ENCODE measurements at regions not wholly inside any gene's neighbourhood (a gene's known extent, or its start where the extent isn't known, plus 50 kb on each side); places are given as distances from the start of the nearest gene placed in this dataset.
A peak's percentile ranks its signal among the peaks of the same experiment; 100 is the strongest.
"Not testable (repeated sequence)": the region's sequence is repeated elsewhere in the genome, so short reads cannot be mapped to it uniquely, and the experiment has no call there.

- Histone ChIP-seq H3K27ac (ENCODE audit: low read length) (no peak overlapping the region), H3K9ac (ENCODE audit: low read length) (no peak overlapping the region), H2AFZ (ENCODE audit: low read depth, low read length) (no peak overlapping the region), H3K9me3 (ENCODE audit: low read length) (no peaks in the 10 kb centered on the region), H3K4me2 (ENCODE audit: low read length) (no peak overlapping the region), H3K4me3 (ENCODE audit: low read length) (no peak overlapping the region), H3K27me3 (ENCODE audit: insufficient read depth, low read depth, low read length) (no peaks in the 10 kb centered on the region), H3F3A (ENCODE audit: insufficient read depth, low read length, poor library complexity, severe bottlenecking) (no peaks in the 10 kb centered on the region), H3K9me2 (ENCODE audit: insufficient read depth, low read length) (no peaks in the 10 kb centered on the region), H3K79me2 (replicated peaks; ENCODE audit: insufficient read depth, low read length) (no peaks in the 10 kb centered on the region), H3K36me3 (ENCODE audit: insufficient read depth, low read length) (no peaks in the 10 kb centered on the region), H4K20me1 (ENCODE audit: insufficient read depth) (no peaks in the 10 kb centered on the region)
- no peak for TF ChIP-seq TAF1 (IDR thresholded peaks at IDR 0.05; ENCODE audit: low read depth)
- TF ChIP-seq EP300 (conservative IDR thresholded peaks at IDR 0.05; ENCODE audit: poor library complexity, severe bottlenecking), result no peak
- TF ChIP-seq EZH2 (IDR thresholded peaks at IDR 0.05; ENCODE audit: borderline replicate concordance, insufficient read depth, low read length, poor library complexity, severe bottlenecking), result no peak
- no peak for TF ChIP-seq CTCF (IDR thresholded peaks at IDR 0.05; ENCODE audit: poor library complexity, severe bottlenecking)
- no peak for TF ChIP-seq REST (IDR thresholded peaks at IDR 0.05; ENCODE audit: borderline replicate concordance)
- no peak for TF ChIP-seq RAD21 (conservative IDR thresholded peaks at IDR 0.05)
- no peak for TF ChIP-seq SMC3 (conservative IDR thresholded peaks at IDR 0.05; ENCODE audit: poor library complexity)
- no peak for TF ChIP-seq MXI1 (conservative IDR thresholded peaks at IDR 0.05; ENCODE audit: poor library complexity, severe bottlenecking)
- TF ChIP-seq POLR2AphosphoS5 (IDR thresholded peaks at IDR 0.05), result no peak
These were observed 79.2 kb upstream of the NALF2 start for GRCh38 chrX:69424910-69425309.

- no peaks in the 10 kb centered on the region for H3K27me3 ChIP-seq (ENCODE audit: insufficient read depth, low read depth, low read length)
- H3K27ac ChIP-seq (ENCODE audit: low read length), result no peak overlapping the region
- H3K4me2 ChIP-seq (ENCODE audit: low read length), result no peak overlapping the region
- H3K9me2 ChIP-seq (ENCODE audit: insufficient read depth, low read length), result no peaks in the 10 kb centered on the region
- H3K79me2 ChIP-seq (replicated peaks; ENCODE audit: insufficient read depth, low read length), result no peaks in the 10 kb centered on the region
- no peak for TF ChIP-seq EP300 (conservative IDR thresholded peaks at IDR 0.05; ENCODE audit: poor library complexity, severe bottlenecking)
- TF ChIP-seq SMC3 (conservative IDR thresholded peaks at IDR 0.05; ENCODE audit: poor library complexity), result peak; percentile 33
- TF ChIP-seq MXI1 (conservative IDR thresholded peaks at IDR 0.05; ENCODE audit: poor library complexity, severe bottlenecking), result no peak
- no peak for TF ChIP-seq TAF1 (IDR thresholded peaks at IDR 0.05; ENCODE audit: low read depth)
- TF ChIP-seq EZH2 (IDR thresholded peaks at IDR 0.05; ENCODE audit: borderline replicate concordance, insufficient read depth, low read length, poor library complexity, severe bottlenecking), result no peak
- no peak for TF ChIP-seq REST (IDR thresholded peaks at IDR 0.05; ENCODE audit: borderline replicate concordance)
- peak; percentile 36 for TF ChIP-seq RAD21 (conservative IDR thresholded peaks at IDR 0.05)
- no peak for TF ChIP-seq POLR2AphosphoS5 (IDR thresholded peaks at IDR 0.05)
- TF ChIP-seq CTCF (IDR thresholded peaks at IDR 0.05; ENCODE audit: poor library complexity, severe bottlenecking), result peak; percentile 36
- no peak overlapping the region for H2AFZ ChIP-seq (ENCODE audit: low read depth, low read length)
- no peak overlapping the region for H3K4me3 ChIP-seq (ENCODE audit: low read length)
- H3F3A ChIP-seq (ENCODE audit: insufficient read depth, low read length, poor library complexity, severe bottlenecking), result no peaks in the 10 kb centered on the region
- no peak overlapping the region for H3K9ac ChIP-seq (ENCODE audit: low read length)
- no peaks in the 10 kb centered on the region for H3K36me3 ChIP-seq (ENCODE audit: insufficient read depth, low read length)
- H4K20me1 ChIP-seq (ENCODE audit: insufficient read depth), result no peaks in the 10 kb centered on the region
- H3K9me3 ChIP-seq (ENCODE audit: low read length), result no peaks in the 10 kb centered on the region
These were observed 80.0 kb upstream of the NALF2 start for GRCh38 chrX:69424161-69424560.

GRCh38 chrX:69422208-69422607, 81.9 kb upstream of the NALF2 start:
- H3K9ac ChIP-seq (ENCODE audit: low read length); H2AFZ ChIP-seq (ENCODE audit: low read depth, low read length); H3K9me3 ChIP-seq (ENCODE audit: low read length); H3K4me2 ChIP-seq (ENCODE audit: low read length); H3K27ac ChIP-seq (ENCODE audit: low read length); H3F3A ChIP-seq (ENCODE audit: insufficient read depth, low read length, poor library complexity, severe bottlenecking); H4K20me1 ChIP-seq (ENCODE audit: insufficient read depth); H3K4me3 ChIP-seq (ENCODE audit: low read length); H3K36me3 ChIP-seq (ENCODE audit: insufficient read depth, low read length); H3K9me2 ChIP-seq (ENCODE audit: insufficient read depth, low read length); H3K79me2 ChIP-seq (replicated peaks; ENCODE audit: insufficient read depth, low read length); H3K27me3 ChIP-seq (ENCODE audit: insufficient read depth, low read depth, low read length): not testable (repeated sequence)
